HepG2 (cell line): ENCODE measurements at regions not wholly inside any gene's neighbourhood (a gene's known extent, or its start where the extent isn't known, plus 50 kb on each side); places are given as distances from the start of the nearest gene placed in this dataset.

Experiments
- CTCF ChIP-seq: sonication (generic); formaldehyde crosslinking; IDR thresholded peaks from 2 replicates; pipeline ENCODE4 v1.5.0; 2020; ENCODE audit warnings: mild to moderate bottlenecking, missing genetic modification reagents, moderate library complexity
- JUND ChIP-seq: sonication (generic); formaldehyde crosslinking; IDR thresholded peaks from 2 replicates; pipeline ENCODE4 v1.8.0; 2022; ENCODE audit warnings: mild to moderate bottlenecking, missing genetic modification reagents
- KDM4B ChIP-seq: sonication (generic); formaldehyde crosslinking; IDR thresholded peaks from 2 replicates; pipeline ENCODE4 v1.4.0; 2020; ENCODE audit warnings: missing genetic modification reagents
- MAX ChIP-seq: IDR thresholded peaks from 2 replicates; pipeline ENCODE4 v1.6.1; 2012; ENCODE audit warnings: inconsistent platforms
- SMC3 ChIP-seq: IDR thresholded peaks from 2 replicates; pipeline ENCODE4 v1.6.1; 2011; ENCODE audit warnings: low read length, improper control_type of control experiment
- SNRNP70 ChIP-seq: fragments of 200-400 bp; formaldehyde crosslinking; IDR thresholded peaks from 2 replicates; pipeline ENCODE4 v1.6.1; 2017; ENCODE audit warnings: mild to moderate bottlenecking, low read depth, low read length, moderate library complexity
- ZFP36 ChIP-seq: fragments of 150-350 bp; IDR thresholded peaks from 2 replicates; pipeline ENCODE4 v1.6.1; 2018; ENCODE audit warnings: borderline replicate concordance, low read length, low read depth; ENCODE audit not compliant: partially characterized antibody
- ZNF574 ChIP-seq: sonication (generic); formaldehyde crosslinking; IDR thresholded peaks from 2 replicates; pipeline ENCODE4 v1.4.0; 2020; ENCODE audit warnings: missing genetic modification reagents
- ZNF720 ChIP-seq: sonication (generic); formaldehyde crosslinking; IDR thresholded peaks from 2 replicates; pipeline ENCODE4 v1.4.0; 2020; ENCODE audit warnings: missing genetic modification reagents

GRCh38 chr4:27911047-27911446 lies 1050.4 kb downstream of the STIM2 start:
- TF ChIP-seq ZFP36 = no peak
- TF ChIP-seq KDM4B (CRISPR knock-in tag) = no peak
- no peak for TF ChIP-seq MAX
- no peak for TF ChIP-seq SNRNP70
- TF ChIP-seq CTCF (CRISPR knock-in tag) = no peak
- TF ChIP-seq SMC3 = no peak
- TF ChIP-seq JUND (CRISPR knock-in tag) = no peak
- no peak for TF ChIP-seq ZNF574 (CRISPR knock-in tag)
- TF ChIP-seq ZNF720 (CRISPR knock-in tag) = no peak
